NT2/D1 (cell line): ENCODE measurements at regions not wholly inside any gene's neighbourhood (a gene's known extent, or its start where the extent isn't known, plus 50 kb on each side); places are given as distances from the start of the nearest gene placed in this dataset.

Source experiments
- SUZ12 ChIP-seq: IDR thresholded peaks from 2 replicates; pipeline ENCODE4 v1.6.1; 2011; ENCODE audit not compliant: insufficient read length, insufficient read depth; ENCODE audit errors: extremely low read depth
- YY1 ChIP-seq: IDR thresholded peaks from 2 replicates; pipeline ENCODE4 v1.6.1; 2011; ENCODE audit not compliant: insufficient read length, insufficient read depth
- ZNF274 ChIP-seq: IDR thresholded peaks from 2 replicates; pipeline ENCODE4 v1.6.1; 2011; ENCODE audit warnings: mild to moderate bottlenecking, low read depth, low read length

- TF ChIP-seq YY1: no peak
- TF ChIP-seq SUZ12: no peak
- TF ChIP-seq ZNF274: no peak
These were observed 184.8 kb upstream of the CIBAR2 start for GRCh38 chr16:85296859-85297660.
